Parathyroid adenoma (tissue), 2 donors: ENCODE measurements at regions not wholly inside any gene's neighbourhood (a gene's known extent, or its start where the extent isn't known, plus 50 kb on each side); places are given as distances from the start of the nearest gene placed in this dataset.

Source experiments
- H2AFZ ChIP-seq: fragments of 300-600 bp; sonication (generic); one replicate; pipeline ENCODE4 v1.7.0; 2017; ENCODE audit warnings: antibody characterized with exemption, mild to moderate bottlenecking
- H3K27ac ChIP-seq: fragments of 300-600 bp; sonication (generic); one replicate; pipeline ENCODE4 v1.7.0; 2017
- H3K27me3 ChIP-seq: fragments of 300-600 bp; sonication (generic); one replicate; pipeline ENCODE4 v1.7.0; 2017; ENCODE audit warnings: low read length; ENCODE audit not compliant: control insufficient read depth, insufficient read depth
- H3K36me3 ChIP-seq: fragments of 300-600 bp; sonication (generic); one replicate; pipeline ENCODE4 v1.7.0; 2017; ENCODE audit warnings: low read length; ENCODE audit not compliant: control insufficient read depth, insufficient read depth
- H3K4me1 ChIP-seq: fragments of 300-600 bp; sonication (generic); one replicate; pipeline ENCODE4 v1.7.0; 2017; ENCODE audit warnings: control low read depth
- H3K4me2 ChIP-seq: fragments of 300-600 bp; sonication (generic); one replicate; pipeline ENCODE4 v1.7.0; 2017; ENCODE audit warnings: low read length
- H3K4me3 ChIP-seq: fragments of 300-600 bp; sonication (generic); one replicate; pipeline ENCODE4 v1.7.0; 2017; ENCODE audit warnings: low read depth, low read length
- H3K79me2 ChIP-seq: fragments of 300-600 bp; sonication (generic); one replicate; pipeline ENCODE4 v1.7.0; 2017; ENCODE audit warnings: control low read depth
- H3K9ac ChIP-seq: fragments of 300-600 bp; sonication (generic); one replicate; pipeline ENCODE4 v1.7.0; 2017; ENCODE audit warnings: mild to moderate bottlenecking
- H3K9me3 ChIP-seq: fragments of 300-600 bp; sonication (generic); one replicate; pipeline ENCODE4 v1.7.0; 2017; ENCODE audit warnings: low read length; ENCODE audit not compliant: control insufficient read depth
- TF ChIP-seq, protein P1 (sequence below): fragments of 300-600 bp; sonication (generic); IDR thresholded peaks from one replicate; pipeline ENCODE4 v1.7.0; 2017; ENCODE audit warnings: antibody characterized with exemption, mild to moderate bottlenecking
- donor health status: primary hyperparathyroidism.

DNA sequence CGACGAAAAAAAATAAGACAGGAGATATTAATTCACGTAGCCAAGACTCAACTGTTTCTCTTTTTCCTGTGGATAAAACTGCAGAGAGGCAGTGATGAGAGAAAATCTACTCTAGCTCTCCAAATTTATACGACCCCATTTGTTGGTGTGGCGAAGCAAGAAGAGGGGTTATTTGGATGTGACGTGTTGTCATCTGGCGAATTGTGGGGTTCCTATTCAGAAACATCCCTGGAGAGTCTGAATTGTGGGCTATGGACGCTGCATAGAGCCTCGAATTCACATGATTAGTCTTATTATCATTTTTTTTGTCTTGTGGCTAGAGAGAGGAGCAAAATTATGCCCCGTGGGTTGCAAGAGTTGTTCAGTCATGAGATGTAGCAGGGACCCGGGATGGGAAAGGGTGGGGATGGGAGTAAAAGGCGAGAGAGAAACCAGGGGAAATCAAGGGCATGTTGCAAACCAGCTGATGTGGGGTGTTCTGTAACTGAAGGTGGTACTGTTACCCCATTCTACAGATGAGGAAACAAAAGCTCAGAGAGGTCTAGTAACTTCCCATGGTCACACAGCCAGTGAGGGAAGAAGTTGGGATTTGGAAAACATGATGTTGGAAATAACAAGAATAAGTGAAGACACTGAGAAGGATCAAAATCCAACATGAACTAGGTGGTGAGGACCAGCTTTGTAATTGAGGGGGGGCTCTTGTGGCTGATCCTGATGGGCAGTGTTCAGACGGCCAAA lies 69.2 kb upstream of the SFMBT2 start:
- H3K36me3 ChIP-seq = no peaks in the 10 kb centered on the region
- no peak overlapping the region for H3K27ac ChIP-seq
- no peaks in the 10 kb centered on the region for H3K4me1 ChIP-seq
- no peaks in the 10 kb centered on the region for H3K79me2 ChIP-seq
- no peak overlapping the region for H2AFZ ChIP-seq
- H3K27me3 ChIP-seq = no peaks in the 10 kb centered on the region
- H3K4me2 ChIP-seq = no peak overlapping the region
- H3K9ac ChIP-seq = no peak overlapping the region
- TF ChIP-seq, protein P1, sequence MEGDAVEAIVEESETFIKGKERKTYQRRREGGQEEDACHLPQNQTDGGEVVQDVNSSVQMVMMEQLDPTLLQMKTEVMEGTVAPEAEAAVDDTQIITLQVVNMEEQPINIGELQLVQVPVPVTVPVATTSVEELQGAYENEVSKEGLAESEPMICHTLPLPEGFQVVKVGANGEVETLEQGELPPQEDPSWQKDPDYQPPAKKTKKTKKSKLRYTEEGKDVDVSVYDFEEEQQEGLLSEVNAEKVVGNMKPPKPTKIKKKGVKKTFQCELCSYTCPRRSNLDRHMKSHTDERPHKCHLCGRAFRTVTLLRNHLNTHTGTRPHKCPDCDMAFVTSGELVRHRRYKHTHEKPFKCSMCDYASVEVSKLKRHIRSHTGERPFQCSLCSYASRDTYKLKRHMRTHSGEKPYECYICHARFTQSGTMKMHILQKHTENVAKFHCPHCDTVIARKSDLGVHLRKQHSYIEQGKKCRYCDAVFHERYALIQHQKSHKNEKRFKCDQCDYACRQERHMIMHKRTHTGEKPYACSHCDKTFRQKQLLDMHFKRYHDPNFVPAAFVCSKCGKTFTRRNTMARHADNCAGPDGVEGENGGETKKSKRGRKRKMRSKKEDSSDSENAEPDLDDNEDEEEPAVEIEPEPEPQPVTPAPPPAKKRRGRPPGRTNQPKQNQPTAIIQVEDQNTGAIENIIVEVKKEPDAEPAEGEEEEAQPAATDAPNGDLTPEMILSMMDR = no peak
- no peaks in the 10 kb centered on the region for H3K9me3 ChIP-seq
- no peak overlapping the region for H3K4me3 ChIP-seq

DNA sequence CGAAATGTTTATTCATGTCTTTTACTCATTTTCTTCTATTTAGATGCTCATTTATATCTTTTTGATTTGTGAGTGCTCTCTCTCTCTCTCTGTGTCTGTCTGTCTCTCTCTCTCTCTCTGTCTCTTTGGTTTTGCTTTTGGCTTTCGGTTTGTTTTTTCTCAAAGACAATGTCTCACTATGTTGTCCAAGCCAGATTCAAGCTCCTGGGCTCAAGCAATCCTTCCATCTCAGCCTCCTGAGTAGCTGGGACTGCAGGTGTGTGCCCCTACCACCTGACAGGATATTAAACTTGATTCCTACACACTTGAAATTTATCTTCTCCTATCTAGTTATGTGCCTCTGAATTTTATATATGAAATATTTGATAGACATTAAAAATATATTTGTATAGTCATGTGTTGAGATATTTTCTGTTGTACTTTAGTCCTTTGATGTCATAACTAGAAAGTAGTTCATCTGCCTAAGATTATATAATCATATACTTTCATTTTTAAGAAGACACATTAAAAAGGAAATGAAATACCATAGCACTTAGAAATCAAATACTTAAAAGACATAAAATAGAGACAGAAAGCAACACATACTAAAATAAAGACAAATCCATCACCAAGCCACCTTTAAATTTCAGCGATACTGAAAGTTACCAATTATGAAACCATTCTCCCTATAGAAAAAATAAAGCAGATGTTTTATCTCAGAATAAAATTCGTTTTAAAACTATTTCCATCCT lies 68.1 kb upstream of the SFMBT2 start:
- no peaks in the 10 kb centered on the region for H3K36me3 ChIP-seq
- no peaks in the 10 kb centered on the region for H3K9me3 ChIP-seq
- no peak overlapping the region for H3K4me2 ChIP-seq
- TF ChIP-seq, protein P1 = no peak
- H3K4me1 ChIP-seq = no peaks in the 10 kb centered on the region
- H3K79me2 ChIP-seq = no peaks in the 10 kb centered on the region
- H3K4me3 ChIP-seq = no peak overlapping the region
- no peak overlapping the region for H3K27ac ChIP-seq
- no peaks in the 10 kb centered on the region for H3K27me3 ChIP-seq
- H3K9ac ChIP-seq = no peak overlapping the region
- H2AFZ ChIP-seq = no peak overlapping the region

DNA sequence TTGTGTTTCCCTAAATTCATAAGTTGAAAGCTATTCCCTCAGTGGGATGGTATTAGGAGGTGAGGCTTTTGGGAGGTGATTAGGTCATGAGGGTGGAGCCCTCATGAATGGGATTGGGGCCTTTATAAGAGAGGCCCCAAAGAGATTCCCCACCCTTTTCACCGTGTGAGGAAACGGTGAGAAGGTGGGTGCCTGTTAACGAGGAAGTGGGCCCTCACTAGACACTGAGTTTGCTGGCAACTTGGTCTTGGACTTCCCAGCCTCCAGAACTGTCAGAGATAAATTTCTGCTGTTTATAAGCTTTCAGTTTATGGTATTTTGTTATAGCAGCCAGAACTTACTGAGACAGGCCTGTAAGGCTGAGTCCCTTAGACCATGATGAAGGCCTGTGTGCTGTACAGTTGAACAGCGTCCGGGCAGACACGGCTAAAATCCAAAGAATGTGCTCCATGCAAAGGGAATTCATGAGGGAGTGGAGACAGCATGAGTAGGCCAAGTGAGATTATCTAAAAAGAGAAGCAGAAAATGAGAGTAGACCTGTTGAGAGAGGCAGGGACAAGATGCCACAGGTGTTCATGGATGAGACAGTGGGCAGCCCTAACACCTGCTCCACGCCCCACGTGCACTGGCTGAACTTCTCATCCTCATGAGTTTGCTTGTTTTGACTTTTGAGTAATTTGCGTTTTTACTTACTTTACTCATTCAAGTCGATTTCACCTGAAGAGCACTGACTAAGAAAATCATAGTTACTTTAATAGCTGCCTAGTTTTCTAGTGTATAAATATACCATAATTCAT lies 66.9 kb upstream of the SFMBT2 start:
- no peak overlapping the region for H2AFZ ChIP-seq
- no peaks in the 10 kb centered on the region for H3K9me3 ChIP-seq
- H3K79me2 ChIP-seq = no peaks in the 10 kb centered on the region
- no peak overlapping the region for H3K9ac ChIP-seq
- H3K4me1 ChIP-seq = no peaks in the 10 kb centered on the region
- H3K36me3 ChIP-seq = no peaks in the 10 kb centered on the region
- no peak overlapping the region for H3K27ac ChIP-seq
- TF ChIP-seq, protein P1 = no peak
- no peak overlapping the region for H3K4me3 ChIP-seq
- no peak overlapping the region for H3K4me2 ChIP-seq
- no peaks in the 10 kb centered on the region for H3K27me3 ChIP-seq

DNA sequence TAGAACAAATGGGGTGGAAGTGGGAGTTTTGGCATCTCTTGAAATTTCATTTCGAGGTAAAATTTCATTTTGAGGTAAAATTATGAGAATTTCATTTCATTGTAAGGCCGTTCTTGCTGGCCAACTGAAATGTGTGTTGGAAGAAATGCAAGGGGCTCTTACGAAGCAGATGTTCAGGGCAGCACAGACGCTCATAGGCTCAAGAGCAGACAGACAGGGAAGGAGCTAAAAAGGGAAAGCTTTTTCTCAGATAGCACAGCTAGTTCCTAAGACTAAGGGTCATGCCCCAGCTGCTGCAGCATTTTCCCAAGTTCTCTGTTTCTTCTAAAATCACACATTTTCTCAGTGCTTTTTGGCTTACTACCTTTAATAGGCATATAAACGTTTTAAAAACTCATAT lies 65.1 kb upstream of the SFMBT2 start:
- Histone ChIP-seq H3K27ac (no peak overlapping the region), H3K27me3 (no peaks in the 10 kb centered on the region), H3K36me3 (no peaks in the 10 kb centered on the region), H3K4me2 (no peak overlapping the region), H2AFZ (no peak overlapping the region), H3K9ac (no peak overlapping the region), H3K9me3 (no peaks in the 10 kb centered on the region), H3K4me1 (no peaks in the 10 kb centered on the region), H3K4me3 (no peak overlapping the region), H3K79me2 (no peaks in the 10 kb centered on the region)
- TF ChIP-seq, protein P1 = no peak
